ENCODE measurements at regions not wholly inside any gene's neighbourhood (a gene's known extent, or its start where the extent isn't known, plus 50 kb on each side); places are given as distances from the start of the nearest gene placed in this dataset.

- DNase-seq = no peak
Observed at GRCh38 chr4:141409556-141409955, 188.9 kb downstream of the ZNF330 start.

- DNase-seq = no peak
Observed at GRCh38 chr4:141410839-141411238, 190.1 kb downstream of the ZNF330 start.

GRCh38 chr4:141411936-141412335, 191.2 kb downstream of the ZNF330 start:
- no peak for DNase-seq

GRCh38 chr4:141413366-141413765, 192.7 kb downstream of the ZNF330 start:
- no peak for DNase-seq

- DNase-seq = no peak
Observed at GRCh38 chr4:141415651-141416050, 195.0 kb downstream of the ZNF330 start.

- no peak for DNase-seq
Observed at GRCh38 chr4:141416219-141416618, 195.5 kb downstream of the ZNF330 start.

- no peak for DNase-seq
Observed at GRCh38 chr4:141416677-141417363, 196.1 kb downstream of the ZNF330 start.

- DNase-seq = no peak
Observed at GRCh38 chr4:141417387-141417786, 196.7 kb downstream of the ZNF330 start.

- peak; percentile 66 for DNase-seq
Observed at GRCh38 chr4:141425124-141425523, 204.4 kb downstream of the ZNF330 start.

- DNase-seq = no peak
Observed at GRCh38 chr4:141427726-141428296, 207.1 kb downstream of the ZNF330 start.

- no peak for DNase-seq
Observed at GRCh38 chr4:141429933-141430332, 206.4 kb upstream of the IL15 start.

- no peak for DNase-seq
Observed at GRCh38 chr4:141430686-141431085, 205.7 kb upstream of the IL15 start.

GRCh38 chr4:141432000-141432712, 204.2 kb upstream of the IL15 start:
- peak; percentile 5 for DNase-seq

- DNase-seq = no peak
Observed at GRCh38 chr4:141435446-141436225, 200.7 kb upstream of the IL15 start.

- no peak for DNase-seq
Observed at GRCh38 chr4:141439223-141439622, 197.2 kb upstream of the IL15 start.

GRCh38 chr4:141447761-141448160, 188.6 kb upstream of the IL15 start:
- no peak for DNase-seq

- DNase-seq = no peak
Observed at GRCh38 chr4:141448490-141448889, 187.9 kb upstream of the IL15 start.

GRCh38 chr4:141449927-141450326, 186.5 kb upstream of the IL15 start:
- no peak for DNase-seq

- peak; percentile 83 for DNase-seq
Observed at GRCh38 chr4:141455651-141456050, 180.7 kb upstream of the IL15 start.

GRCh38 chr4:141457653-141458052, 178.7 kb upstream of the IL15 start:
- DNase-seq = no peak

GRCh38 chr4:141458501-141458900, 177.9 kb upstream of the IL15 start:
- DNase-seq = peak; percentile 28

GRCh38 chr4:141459020-141459419, 177.4 kb upstream of the IL15 start:
- DNase-seq = no peak

- peak; percentile 65 for DNase-seq
Observed at GRCh38 chr4:141462361-141462760, 174.0 kb upstream of the IL15 start.
